ENCODE measurements at regions not wholly inside any gene's neighbourhood (a gene's known extent, or its start where the extent isn't known, plus 50 kb on each side); places are given as distances from the start of the nearest gene placed in this dataset.

DNA sequence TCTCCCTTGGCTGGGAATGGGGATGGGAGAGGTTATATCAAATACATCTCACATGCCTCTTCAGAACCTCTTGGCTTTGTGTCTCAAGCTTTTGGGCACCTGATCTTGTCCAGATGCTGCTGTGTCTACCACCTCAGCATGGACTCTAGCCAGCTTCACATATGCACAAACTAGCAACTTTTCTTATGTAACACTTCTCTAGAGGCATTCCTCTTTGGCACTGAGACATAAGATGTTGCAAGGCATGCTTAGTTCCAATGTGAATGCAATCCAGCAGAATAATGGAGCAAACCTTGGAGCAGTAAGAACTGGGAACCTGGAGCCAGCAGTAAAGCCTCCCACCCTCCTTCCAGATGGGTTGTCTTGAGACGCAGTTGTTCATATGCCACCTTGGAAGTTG lies 113.4 kb upstream of the TMEM47 start:
- no peaks in the 10 kb centered on the region for H3K36me3 ChIP-seq (ENCODE audit: control insufficient read depth in 2 of 2, extremely low read depth in 1 of 2, insufficient read depth in 2 of 2, low read length in 2 of 2)
- no peaks in the 10 kb centered on the region for H3K9me1 ChIP-seq (ENCODE audit: control insufficient read depth, extremely low read depth, insufficient read depth, low read length)
- no peak for DNase-seq (ENCODE audit: low read depth, low spot score)
- dilution Hi-C loops (cut with MboI; ENCODE audit: extremely low pct_ligation_motif_present, low sequenced_read_pairs), result no loop called here
- H3K4me2 ChIP-seq (ENCODE audit: control insufficient read depth, extremely low read depth, insufficient read depth, low read depth, low read length), result no peak overlapping the region
- no peaks in the 10 kb centered on the region for H3K9me3 ChIP-seq (ENCODE audit: control insufficient read depth, low read depth, low read length)
- no peaks in the 10 kb centered on the region for H4K20me1 ChIP-seq (ENCODE audit: control insufficient read depth, extremely low read depth, insufficient read depth, low read length)
- H3K27ac ChIP-seq (ENCODE audit: control insufficient read depth, insufficient read depth, low read length), result no peak overlapping the region
- H3K27me3 ChIP-seq (ENCODE audit: control insufficient read depth, extremely low read depth, insufficient read depth, low read length), result no peaks in the 10 kb centered on the region
- FAIRE-seq, result no peak
- no peak for TF ChIP-seq EZH2 (IDR thresholded peaks at IDR 0.05; ENCODE audit: low read length)
- TF ChIP-seq, protein P1, sequence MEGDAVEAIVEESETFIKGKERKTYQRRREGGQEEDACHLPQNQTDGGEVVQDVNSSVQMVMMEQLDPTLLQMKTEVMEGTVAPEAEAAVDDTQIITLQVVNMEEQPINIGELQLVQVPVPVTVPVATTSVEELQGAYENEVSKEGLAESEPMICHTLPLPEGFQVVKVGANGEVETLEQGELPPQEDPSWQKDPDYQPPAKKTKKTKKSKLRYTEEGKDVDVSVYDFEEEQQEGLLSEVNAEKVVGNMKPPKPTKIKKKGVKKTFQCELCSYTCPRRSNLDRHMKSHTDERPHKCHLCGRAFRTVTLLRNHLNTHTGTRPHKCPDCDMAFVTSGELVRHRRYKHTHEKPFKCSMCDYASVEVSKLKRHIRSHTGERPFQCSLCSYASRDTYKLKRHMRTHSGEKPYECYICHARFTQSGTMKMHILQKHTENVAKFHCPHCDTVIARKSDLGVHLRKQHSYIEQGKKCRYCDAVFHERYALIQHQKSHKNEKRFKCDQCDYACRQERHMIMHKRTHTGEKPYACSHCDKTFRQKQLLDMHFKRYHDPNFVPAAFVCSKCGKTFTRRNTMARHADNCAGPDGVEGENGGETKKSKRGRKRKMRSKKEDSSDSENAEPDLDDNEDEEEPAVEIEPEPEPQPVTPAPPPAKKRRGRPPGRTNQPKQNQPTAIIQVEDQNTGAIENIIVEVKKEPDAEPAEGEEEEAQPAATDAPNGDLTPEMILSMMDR (optimal IDR thresholded peaks at IDR 0.05 in 1 of 3, IDR thresholded peaks at IDR 0.05 in 1 of 3, conservative IDR thresholded peaks at IDR 0.05 in 1 of 3; ENCODE audit: extremely low read depth in 1 of 3, insufficient read depth in 2 of 3, low read length in 3 of 3), result no peak
- H3K4me1 ChIP-seq (ENCODE audit: control insufficient read depth, extremely low read depth, insufficient read depth, low read length), result no peaks in the 10 kb centered on the region
- no peak overlapping the region for H2AFZ ChIP-seq (ENCODE audit: control insufficient read depth, low read length)
- H3K9ac ChIP-seq (ENCODE audit: control insufficient read depth, extremely low read depth, insufficient read depth, low read length), result no peak overlapping the region
- no peaks in the 10 kb centered on the region for H3K79me2 ChIP-seq (ENCODE audit: control insufficient read depth, insufficient read depth, low read length)
- H3K4me3 ChIP-seq (ENCODE audit: control insufficient read depth in 2 of 3, extremely low read depth in 1 of 3, insufficient read depth in 2 of 3, low read depth in 1 of 3, low read length in 3 of 3), result no peak overlapping the region

DNA sequence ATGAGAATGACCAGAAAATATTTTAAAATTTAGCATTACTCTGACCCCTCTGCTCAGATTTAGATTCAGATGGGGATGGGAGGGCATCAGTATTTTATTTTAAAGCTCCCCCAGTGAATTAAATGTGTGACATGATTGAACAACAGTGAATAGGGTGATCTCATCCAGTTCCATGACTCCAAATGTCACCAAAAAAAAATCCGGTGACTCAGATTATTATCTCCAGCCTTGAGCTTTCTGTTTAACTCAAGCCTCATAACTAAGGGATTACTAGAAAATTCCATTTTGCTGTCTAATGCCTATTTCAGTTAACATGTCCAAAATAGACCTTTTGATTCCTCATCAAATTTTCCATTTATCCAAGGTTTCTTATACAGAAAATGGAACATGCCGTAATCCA lies 121.8 kb upstream of the TMEM47 start:
- H3K4me2 ChIP-seq (ENCODE audit: control insufficient read depth, extremely low read depth, insufficient read depth, low read depth, low read length), result no peak overlapping the region
- dilution Hi-C loops (cut with MboI; ENCODE audit: extremely low pct_ligation_motif_present, low sequenced_read_pairs), result no loop called here
- no peak for FAIRE-seq

More for the DNA sequence above, 121.8 kb upstream of the TMEM47 start:
- Histone ChIP-seq H2AFZ (ENCODE audit: control insufficient read depth, low read length) (no peak overlapping the region), H4K20me1 (ENCODE audit: control insufficient read depth, extremely low read depth, insufficient read depth, low read length) (no peaks in the 10 kb centered on the region), H3K9ac (ENCODE audit: control insufficient read depth, extremely low read depth, insufficient read depth, low read length) (no peak overlapping the region), H3K9me1 (ENCODE audit: control insufficient read depth, extremely low read depth, insufficient read depth, low read length) (no peaks in the 10 kb centered on the region), H3K4me1 (ENCODE audit: control insufficient read depth, extremely low read depth, insufficient read depth, low read length) (no peaks in the 10 kb centered on the region), H3K27me3 (ENCODE audit: control insufficient read depth, extremely low read depth, insufficient read depth, low read length) (no peaks in the 10 kb centered on the region), H3K36me3 (ENCODE audit: control insufficient read depth in 2 of 2, extremely low read depth in 1 of 2, insufficient read depth in 2 of 2, low read length in 2 of 2) (no peaks in the 10 kb centered on the region), H3K79me2 (ENCODE audit: control insufficient read depth, insufficient read depth, low read length) (no peaks in the 10 kb centered on the region), H3K27ac (ENCODE audit: control insufficient read depth, insufficient read depth, low read length) (no peak overlapping the region), H3K9me3 (ENCODE audit: control insufficient read depth, low read depth, low read length) (no peaks in the 10 kb centered on the region), H3K4me3 (ENCODE audit: control insufficient read depth in 2 of 3, extremely low read depth in 1 of 3, insufficient read depth in 2 of 3, low read depth in 1 of 3, low read length in 3 of 3) (no peak overlapping the region)
- DNase-seq (ENCODE audit: low read depth, low spot score), result no peak
- no peak for TF ChIP-seq EZH2 (IDR thresholded peaks at IDR 0.05; ENCODE audit: low read length)
- TF ChIP-seq, protein P1 (optimal IDR thresholded peaks at IDR 0.05 in 1 of 3, IDR thresholded peaks at IDR 0.05 in 1 of 3, conservative IDR thresholded peaks at IDR 0.05 in 1 of 3; ENCODE audit: extremely low read depth in 1 of 3, insufficient read depth in 2 of 3, low read length in 3 of 3), result no peak
